ENCODE measurements at regions not wholly inside any gene's neighbourhood (a gene's known extent, or its start where the extent isn't known, plus 50 kb on each side); places are given as distances from the start of the nearest gene placed in this dataset.

DNA sequence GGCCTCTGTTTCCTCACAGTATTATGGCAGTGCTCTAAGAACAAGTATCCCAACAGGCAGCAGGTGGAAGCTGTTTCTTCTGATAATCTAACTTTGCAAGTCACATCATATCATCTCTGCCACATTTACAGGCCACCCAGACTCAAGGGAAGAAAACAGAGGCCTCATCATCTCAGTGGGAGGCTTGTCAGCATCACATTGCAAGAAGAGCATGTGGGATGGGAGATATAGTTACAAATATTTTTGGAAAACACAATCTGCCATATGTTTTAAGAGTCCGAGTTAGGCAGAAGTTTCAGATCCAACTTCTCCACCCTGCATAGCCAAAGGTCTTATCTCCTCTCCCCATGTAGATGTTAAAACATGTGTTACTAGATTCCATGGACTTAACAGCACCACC lies 130.4 kb upstream of the PDE1C start:
- POLR2A ChIA-PET: no interaction called here
- TF ChIP-seq, protein P1, sequence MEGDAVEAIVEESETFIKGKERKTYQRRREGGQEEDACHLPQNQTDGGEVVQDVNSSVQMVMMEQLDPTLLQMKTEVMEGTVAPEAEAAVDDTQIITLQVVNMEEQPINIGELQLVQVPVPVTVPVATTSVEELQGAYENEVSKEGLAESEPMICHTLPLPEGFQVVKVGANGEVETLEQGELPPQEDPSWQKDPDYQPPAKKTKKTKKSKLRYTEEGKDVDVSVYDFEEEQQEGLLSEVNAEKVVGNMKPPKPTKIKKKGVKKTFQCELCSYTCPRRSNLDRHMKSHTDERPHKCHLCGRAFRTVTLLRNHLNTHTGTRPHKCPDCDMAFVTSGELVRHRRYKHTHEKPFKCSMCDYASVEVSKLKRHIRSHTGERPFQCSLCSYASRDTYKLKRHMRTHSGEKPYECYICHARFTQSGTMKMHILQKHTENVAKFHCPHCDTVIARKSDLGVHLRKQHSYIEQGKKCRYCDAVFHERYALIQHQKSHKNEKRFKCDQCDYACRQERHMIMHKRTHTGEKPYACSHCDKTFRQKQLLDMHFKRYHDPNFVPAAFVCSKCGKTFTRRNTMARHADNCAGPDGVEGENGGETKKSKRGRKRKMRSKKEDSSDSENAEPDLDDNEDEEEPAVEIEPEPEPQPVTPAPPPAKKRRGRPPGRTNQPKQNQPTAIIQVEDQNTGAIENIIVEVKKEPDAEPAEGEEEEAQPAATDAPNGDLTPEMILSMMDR (IDR thresholded peaks at IDR 0.05): no peak
- Histone ChIP-seq H3K4me3 (ENCODE audit: low read length) (no peak overlapping the region), H3K27me3 (ENCODE audit: control insufficient read depth in 1 of 2, insufficient read depth in 2 of 2, low read length in 2 of 2) (peaks cover 0 to 4% of the 10 kb centered on the region in 2 experiments), H3K9me3 (ENCODE audit: control insufficient read depth in 1 of 2, insufficient read depth in 1 of 2, low read length in 2 of 2) (no peaks in the 10 kb centered on the region), H3K27ac (ENCODE audit: low read depth in 1 of 2, low read length in 2 of 2) (no peak overlapping the region), H3K36me3 (ENCODE audit: insufficient read depth, low read length) (no peaks in the 10 kb centered on the region), H3K4me1 (ENCODE audit: insufficient read depth, low read length) (no peaks in the 10 kb centered on the region)
- H3K4me3 Mint-ChIP-seq: no peak overlapping the region
- no peak for DNase-seq
- H3K27me3 Mint-ChIP-seq: peaks cover 4% of the 10 kb centered on the region
- no peaks in the 10 kb centered on the region for H3K36me3 Mint-ChIP-seq (ENCODE audit: low read depth)
- ATAC-seq (ENCODE audit: poor library complexity): no peak
- H3K4me1 Mint-ChIP-seq (ENCODE audit: low read depth): no peaks in the 10 kb centered on the region
- no peak overlapping the region for H3K27ac Mint-ChIP-seq
- peaks cover 7% of the 10 kb centered on the region for H3K9me3 Mint-ChIP-seq
- CTCF ChIA-PET: no interaction called here
- intact Hi-C loops (cut with DNase I, micrococcal nuclease): no loop called here

DNA sequence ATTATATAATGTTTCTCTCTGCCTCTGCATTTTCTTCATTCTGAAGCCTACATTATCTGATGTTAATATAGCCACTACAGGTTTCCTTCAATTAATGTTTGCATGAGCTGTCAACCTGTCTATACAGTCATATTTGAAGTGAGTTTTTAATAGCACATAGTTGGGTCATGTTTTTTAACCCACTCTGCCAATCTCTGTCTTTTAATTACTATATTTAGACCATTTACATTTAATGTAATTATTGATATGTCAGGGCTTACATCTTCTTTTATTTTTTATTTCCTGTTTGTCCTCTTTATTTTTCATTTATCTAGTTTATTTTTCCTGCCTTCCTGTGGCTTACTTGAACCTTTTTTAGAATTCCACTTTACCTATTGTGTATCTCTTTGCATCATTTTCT lies 124.3 kb upstream of the PDE1C start:
- POLR2A ChIA-PET: no interaction called here
- CTCF ChIA-PET: no interaction called here
- H3K4me3 ChIP-seq (ENCODE audit: low read length): no peak overlapping the region
- ATAC-seq (ENCODE audit: poor library complexity): no peak
- H3K9me3 ChIP-seq (ENCODE audit: control insufficient read depth in 1 of 2, insufficient read depth in 1 of 2, low read length in 2 of 2): peaks cover 5 to 8% of the 10 kb centered on the region in 2 experiments
- no peaks in the 10 kb centered on the region for H3K36me3 ChIP-seq (ENCODE audit: insufficient read depth, low read length)
- Mint-ChIP-seq H3K36me3 (ENCODE audit: low read depth) (no peaks in the 10 kb centered on the region), H3K27me3 (no peaks in the 10 kb centered on the region), H3K4me3 (no peak overlapping the region), H3K4me1 (ENCODE audit: low read depth) (no peaks in the 10 kb centered on the region), H3K9me3 (peaks cover 11% of the 10 kb centered on the region), H3K27ac (no peak overlapping the region)
- TF ChIP-seq, protein P1 (IDR thresholded peaks at IDR 0.05): no peak
- no peak overlapping the region for H3K27ac ChIP-seq (ENCODE audit: low read depth in 1 of 2, low read length in 2 of 2)
- intact Hi-C loops (cut with DNase I, micrococcal nuclease): no loop called here
- DNase-seq: no peak
- H3K27me3 ChIP-seq (ENCODE audit: control insufficient read depth in 1 of 2, insufficient read depth in 2 of 2, low read length in 2 of 2): no peaks in the 10 kb centered on the region
- H3K4me1 ChIP-seq (ENCODE audit: insufficient read depth, low read length): no peaks in the 10 kb centered on the region

DNA sequence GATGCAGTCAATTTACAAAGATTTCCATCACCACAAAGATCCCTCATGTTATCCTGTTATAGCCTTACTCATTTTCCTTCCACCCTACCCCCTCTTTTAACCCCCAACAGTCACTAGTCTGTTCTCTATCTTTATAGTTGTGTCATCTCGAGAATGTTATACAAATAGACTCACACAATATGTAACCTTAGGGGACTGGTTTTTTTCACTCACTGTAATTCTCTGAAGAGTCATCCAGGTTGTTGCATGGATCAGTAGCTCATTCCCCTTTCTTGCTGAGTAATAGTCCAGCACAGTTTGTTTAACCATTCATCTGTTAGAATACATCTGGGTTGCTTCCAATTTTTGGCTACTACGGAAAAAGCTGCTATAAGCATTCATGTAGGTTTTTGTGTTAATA lies 121.1 kb upstream of the PDE1C start:
- no peak for DNase-seq
- Mint-ChIP-seq H3K27ac (no peak overlapping the region), H3K27me3 (no peaks in the 10 kb centered on the region), H3K4me3 (no peak overlapping the region), H3K36me3 (ENCODE audit: low read depth) (no peaks in the 10 kb centered on the region), H3K4me1 (ENCODE audit: low read depth) (no peaks in the 10 kb centered on the region), H3K9me3 (peaks cover 7% of the 10 kb centered on the region)
- H3K27ac ChIP-seq (ENCODE audit: low read depth in 1 of 2, low read length in 2 of 2): no peak overlapping the region
- ChIA-PET POLR2A (no interaction called here), CTCF (no interaction called here)
- H3K36me3 ChIP-seq (ENCODE audit: insufficient read depth, low read length): no peaks in the 10 kb centered on the region
- H3K4me3 ChIP-seq (ENCODE audit: low read length): no peak overlapping the region
- no peaks in the 10 kb centered on the region for H3K4me1 ChIP-seq (ENCODE audit: insufficient read depth, low read length)
- TF ChIP-seq, protein P1 (IDR thresholded peaks at IDR 0.05): no peak
- peaks cover 5 to 8% of the 10 kb centered on the region in 2 experiments for H3K9me3 ChIP-seq (ENCODE audit: control insufficient read depth in 1 of 2, insufficient read depth in 1 of 2, low read length in 2 of 2)
- ATAC-seq (ENCODE audit: poor library complexity): no peak
- intact Hi-C loops (cut with DNase I, micrococcal nuclease): no loop called here
- H3K27me3 ChIP-seq (ENCODE audit: control insufficient read depth in 1 of 2, insufficient read depth in 2 of 2, low read length in 2 of 2): no peaks in the 10 kb centered on the region
